D721Med (cell line): ENCODE measurements at regions not wholly inside any gene's neighbourhood (a gene's known extent, or its start where the extent isn't known, plus 50 kb on each side); places are given as distances from the start of the nearest gene placed in this dataset.
"Not testable (repeated sequence)": the region's sequence is repeated elsewhere in the genome, so short reads cannot be mapped to it uniquely, and the experiment has no call there.

ENCODE experiments used
- DNase-seq: peaks from one replicate; pipeline ENCODE4 v3.0.0; 2011; ENCODE audit warnings: low spot score; ENCODE audit not compliant: insufficient read length
- FAIRE-seq: peaks from 2 replicates; lab custom pipeline; 2011; peaks lifted over from hg19 to GRCh38; lab: Jason Lieb, UNC
- TF ChIP-seq, protein P1 (sequence below): IDR thresholded peaks from 2 replicates; pipeline ENCODE4 v1.5.1; 2012; ENCODE audit warnings: mild to moderate bottlenecking, control low read depth; ENCODE audit not compliant: insufficient read depth; ENCODE audit errors: missing control alignments

DNA sequence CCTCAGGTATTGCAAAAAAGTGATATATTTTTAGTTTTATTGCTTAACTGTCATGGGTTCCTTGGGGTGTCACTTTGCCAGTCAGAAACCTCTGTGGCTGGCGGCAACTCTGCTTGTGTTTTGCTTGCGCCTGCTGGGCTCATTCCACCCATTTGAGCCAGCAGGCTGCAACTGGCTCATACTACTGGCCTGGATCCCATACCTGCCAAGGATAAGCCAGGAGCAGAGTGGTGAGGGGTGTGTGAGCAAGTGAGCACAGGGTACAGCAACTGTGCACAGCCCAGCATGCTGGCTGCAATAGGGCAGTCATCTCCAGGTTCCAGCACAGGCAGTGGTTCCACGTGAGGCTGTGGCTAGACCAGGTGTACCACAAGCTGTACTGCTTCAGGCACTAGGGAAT lies 687.5 kb downstream of the NYAP2 start:
- TF ChIP-seq, protein P1, sequence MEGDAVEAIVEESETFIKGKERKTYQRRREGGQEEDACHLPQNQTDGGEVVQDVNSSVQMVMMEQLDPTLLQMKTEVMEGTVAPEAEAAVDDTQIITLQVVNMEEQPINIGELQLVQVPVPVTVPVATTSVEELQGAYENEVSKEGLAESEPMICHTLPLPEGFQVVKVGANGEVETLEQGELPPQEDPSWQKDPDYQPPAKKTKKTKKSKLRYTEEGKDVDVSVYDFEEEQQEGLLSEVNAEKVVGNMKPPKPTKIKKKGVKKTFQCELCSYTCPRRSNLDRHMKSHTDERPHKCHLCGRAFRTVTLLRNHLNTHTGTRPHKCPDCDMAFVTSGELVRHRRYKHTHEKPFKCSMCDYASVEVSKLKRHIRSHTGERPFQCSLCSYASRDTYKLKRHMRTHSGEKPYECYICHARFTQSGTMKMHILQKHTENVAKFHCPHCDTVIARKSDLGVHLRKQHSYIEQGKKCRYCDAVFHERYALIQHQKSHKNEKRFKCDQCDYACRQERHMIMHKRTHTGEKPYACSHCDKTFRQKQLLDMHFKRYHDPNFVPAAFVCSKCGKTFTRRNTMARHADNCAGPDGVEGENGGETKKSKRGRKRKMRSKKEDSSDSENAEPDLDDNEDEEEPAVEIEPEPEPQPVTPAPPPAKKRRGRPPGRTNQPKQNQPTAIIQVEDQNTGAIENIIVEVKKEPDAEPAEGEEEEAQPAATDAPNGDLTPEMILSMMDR, result no peak
- DNase-seq, result no peak
- FAIRE-seq, result no peak

DNA sequence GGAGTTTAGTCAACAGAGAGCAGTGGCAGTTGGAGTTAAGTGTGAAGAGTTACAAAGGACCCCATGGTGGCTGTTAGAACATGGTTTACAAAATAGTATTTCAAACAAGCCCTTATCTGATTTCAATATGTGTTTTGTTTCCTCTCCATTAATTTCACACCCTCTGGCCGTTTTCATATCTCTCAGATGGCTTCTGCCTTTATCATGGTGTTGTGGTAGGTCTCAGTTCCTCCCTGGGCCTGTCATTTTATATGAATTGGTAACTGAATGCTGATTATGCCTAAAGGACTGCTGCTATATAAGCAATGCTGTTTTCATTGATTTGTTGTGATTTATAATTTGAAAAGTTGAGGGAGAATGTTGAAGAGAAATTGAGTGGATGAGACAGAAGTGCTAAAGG lies 686.7 kb downstream of the NYAP2 start:
- DNase-seq (no peak), FAIRE-seq (no peak)
- TF ChIP-seq, protein P1, result no peak

DNA sequence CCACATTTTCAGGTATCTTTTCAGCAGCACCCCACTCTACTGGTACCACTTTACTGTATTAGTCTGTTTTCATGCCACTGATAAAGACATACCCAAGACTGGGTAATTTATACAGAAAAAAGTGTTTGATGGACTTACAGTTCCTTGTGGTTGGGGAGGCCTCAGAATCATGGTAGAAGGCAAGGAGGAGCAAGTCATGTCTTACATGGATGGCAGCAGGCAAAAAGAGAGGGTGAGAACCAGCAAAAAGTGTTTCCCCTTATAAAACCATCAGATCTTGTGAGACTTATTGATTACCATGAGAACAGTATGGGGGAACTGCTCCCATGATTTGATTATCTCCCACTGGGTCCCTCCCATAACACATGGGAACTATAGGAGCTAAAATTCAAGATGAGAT lies 685.9 kb downstream of the NYAP2 start:
- not testable (repeated sequence) for FAIRE-seq, DNase-seq

DNA sequence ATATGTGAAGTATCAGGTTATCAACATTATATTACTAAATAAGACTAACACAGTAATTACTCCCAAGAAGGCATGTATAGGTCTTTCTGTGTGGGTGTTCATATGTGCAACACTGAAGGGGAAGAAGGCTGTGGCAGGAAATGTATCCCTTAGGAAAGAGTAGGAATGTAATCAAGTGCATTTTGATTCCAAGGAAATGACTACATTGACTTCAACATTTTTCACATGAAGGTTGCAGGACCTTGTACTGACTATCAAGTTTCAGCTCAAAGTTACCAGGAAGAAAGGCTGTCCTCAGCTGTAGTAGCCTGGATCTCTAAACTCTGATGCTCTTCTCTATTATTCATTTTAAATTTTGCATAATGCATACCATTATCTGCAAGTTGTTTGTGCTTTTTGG lies 680.8 kb downstream of the NYAP2 start:
- FAIRE-seq, result peak; percentile 16
- TF ChIP-seq, protein P1, result no peak
- DNase-seq, result no peak

DNA sequence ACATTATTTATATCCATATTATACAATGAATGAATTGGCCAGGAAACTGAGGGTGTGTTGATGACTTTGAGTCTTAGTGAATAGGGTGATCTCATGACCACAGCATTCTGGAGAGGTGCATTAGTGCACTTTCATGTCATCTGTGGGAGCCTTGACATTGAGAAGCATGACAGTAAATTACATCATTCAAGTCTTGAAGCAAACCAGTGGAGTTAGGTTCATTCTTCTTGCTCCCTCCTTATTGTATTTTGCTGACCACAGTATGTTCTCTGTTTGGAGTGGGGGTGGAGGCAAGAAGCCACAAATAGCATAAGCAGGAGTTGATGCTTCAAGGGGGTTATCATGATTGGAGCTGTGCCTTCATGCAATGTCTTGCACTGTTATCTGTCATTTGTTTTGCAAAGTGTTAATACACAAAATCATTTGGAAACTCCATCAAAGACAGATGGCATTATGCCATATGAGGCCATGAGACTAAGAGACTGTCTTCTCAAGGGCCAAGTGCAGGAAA lies 680.2 kb downstream of the NYAP2 start:
- DNase-seq (no peak), FAIRE-seq (peak; percentile 67)
- TF ChIP-seq, protein P1, result no peak

DNA sequence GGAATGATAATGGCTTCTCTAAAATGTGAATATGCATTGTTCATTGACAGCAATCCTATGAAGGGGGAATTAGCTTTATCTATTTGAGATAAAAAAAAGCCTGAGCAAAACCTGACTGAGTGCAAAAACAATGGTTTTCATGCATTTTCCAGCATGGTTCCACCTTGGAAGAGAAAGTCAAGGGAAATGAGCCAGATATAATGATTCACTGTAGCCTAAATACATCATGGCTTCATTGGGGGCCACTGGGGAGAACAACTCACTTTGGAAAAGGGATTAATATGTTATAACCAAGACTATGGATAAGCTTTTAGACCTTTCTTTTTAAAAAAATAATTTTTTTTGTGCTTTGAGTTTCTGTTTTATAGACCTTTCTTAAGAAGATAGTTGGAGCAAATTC lies 679.7 kb downstream of the NYAP2 start:
- FAIRE-seq (no peak), DNase-seq (no peak)
- TF ChIP-seq, protein P1, result no peak

DNA sequence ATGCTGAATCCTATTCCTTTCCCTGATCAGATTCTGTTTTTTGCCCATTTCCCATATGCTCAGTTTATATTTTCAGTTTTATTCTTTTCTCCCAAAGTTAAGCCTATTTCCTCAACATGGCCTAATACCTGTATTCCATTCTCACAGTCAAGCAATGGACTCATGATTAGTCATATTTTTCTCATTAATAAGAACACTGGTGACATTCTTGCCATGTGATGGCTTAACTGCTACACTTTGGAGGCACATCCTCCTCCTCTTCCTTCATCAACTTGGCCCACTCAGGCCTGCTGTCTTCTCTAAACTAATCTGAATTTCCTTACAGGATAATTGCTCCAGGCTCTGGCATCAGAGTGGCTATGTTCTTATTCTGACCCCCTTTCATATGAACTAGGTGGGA lies 679.2 kb downstream of the NYAP2 start:
- no peak for DNase-seq
- TF ChIP-seq, protein P1, result no peak
- FAIRE-seq, result no peak

DNA sequence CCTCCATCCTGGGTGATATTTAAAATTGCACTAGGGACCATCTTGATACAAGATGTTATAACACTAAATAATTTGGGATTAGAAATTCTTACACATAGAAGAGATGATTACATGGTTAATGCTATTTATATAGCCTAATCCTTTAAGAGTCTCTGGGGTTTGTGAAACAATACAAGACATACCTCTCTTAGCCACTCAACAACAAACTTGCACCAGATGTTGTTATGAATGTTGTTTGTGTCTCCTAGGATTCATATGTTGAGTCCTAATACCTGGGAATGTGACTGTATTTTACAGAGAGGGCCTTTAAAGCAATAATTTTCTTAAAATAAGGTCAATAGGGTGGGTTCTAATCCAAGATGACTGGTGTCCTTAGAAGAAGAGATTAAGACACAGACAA lies 678.3 kb downstream of the NYAP2 start:
- peak; percentile 96 for FAIRE-seq
- TF ChIP-seq, protein P1, result no peak
- DNase-seq, result no peak
